ENCODE measurements at regions not wholly inside any gene's neighbourhood (a gene's known extent, or its start where the extent isn't known, plus 50 kb on each side); places are given as distances from the start of the nearest gene placed in this dataset.

DNA sequence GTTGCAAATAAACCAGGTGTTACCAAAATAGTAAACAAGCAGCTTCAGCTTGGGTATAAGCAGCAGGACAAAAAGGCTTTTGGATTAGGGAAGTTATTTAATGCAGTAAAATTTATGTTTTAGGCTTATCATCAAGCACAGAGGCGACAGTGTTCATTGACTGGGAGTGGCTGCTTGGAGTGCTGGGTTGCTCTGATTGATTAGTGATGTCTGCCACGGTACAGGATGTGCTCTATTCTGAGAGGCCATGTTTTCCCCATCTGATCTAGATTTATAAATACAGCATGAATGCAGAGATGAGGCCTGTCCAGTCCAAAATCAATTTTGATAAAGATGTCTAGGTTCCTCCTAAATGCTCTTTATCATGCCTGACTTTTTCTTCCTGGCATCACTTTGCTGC is 83.5 kb downstream of the MAP1LC3B2 start:
- Histone ChIP-seq H3F3A (replicated peaks; ENCODE audit: insufficient read depth) (no peaks in the 10 kb centered on the region), H3K9me2 (no peaks in the 10 kb centered on the region), H3K9ac (no peak overlapping the region), H3K27me3 (ENCODE audit: insufficient read depth) (no peaks in the 10 kb centered on the region), H2AFZ (ENCODE audit: low read depth) (peak overlapping the region; percentile 35; the same call in 1 of the 2 replicates), H3K4me2 (no peak overlapping the region), H3K9me3 (no peaks in the 10 kb centered on the region), H3K79me2 (ENCODE audit: insufficient read depth) (no peaks in the 10 kb centered on the region), H4K20me1 (ENCODE audit: insufficient read depth) (no peaks in the 10 kb centered on the region), H3K27ac (ENCODE audit: low read depth in 2 of 2, low read length in 1 of 2) (no peak overlapping the region), H3K4me1 (ENCODE audit: control insufficient read depth in 1 of 2, insufficient read depth in 2 of 2, low read depth in 1 of 2, low read length in 1 of 2) (no peaks in the 10 kb centered on the region), H3K36me3 (replicated peaks in 1 of 2; ENCODE audit: control insufficient read depth in 1 of 2, insufficient read depth in 2 of 2, low read length in 1 of 2) (no peaks in the 10 kb centered on the region), H3K4me3 (ENCODE audit: low read depth in 2 of 2, low read length in 1 of 2) (no peak overlapping the region)
- CTCF ChIA-PET = no interaction called here
- no peak for DNase-seq
- POLR2A ChIA-PET = no interaction called here
- 49% methylated on average over 2 of the region's 2 CpGs for WGBS (ENCODE audit: low lambda C conversion rate)
- TF ChIP-seq, protein P1, sequence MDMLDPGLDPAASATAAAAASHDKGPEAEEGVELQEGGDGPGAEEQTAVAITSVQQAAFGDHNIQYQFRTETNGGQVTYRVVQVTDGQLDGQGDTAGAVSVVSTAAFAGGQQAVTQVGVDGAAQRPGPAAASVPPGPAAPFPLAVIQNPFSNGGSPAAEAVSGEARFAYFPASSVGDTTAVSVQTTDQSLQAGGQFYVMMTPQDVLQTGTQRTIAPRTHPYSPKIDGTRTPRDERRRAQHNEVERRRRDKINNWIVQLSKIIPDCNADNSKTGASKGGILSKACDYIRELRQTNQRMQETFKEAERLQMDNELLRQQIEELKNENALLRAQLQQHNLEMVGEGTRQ (IDR thresholded peaks at IDR 0.05; ENCODE audit: borderline replicate concordance, low read depth, low read length) = no peak
- no peak for TF ChIP-seq GABPA (IDR thresholded peaks at IDR 0.05; ENCODE audit: low read depth)
- no peak for TF ChIP-seq FOSL2 (IDR thresholded peaks at IDR 0.05; ENCODE audit: borderline replicate concordance, low read depth)
- no peak for TF ChIP-seq TEAD4 (IDR thresholded peaks at IDR 0.05; ENCODE audit: borderline replicate concordance, insufficient read depth)
- TF ChIP-seq, protein P2, sequence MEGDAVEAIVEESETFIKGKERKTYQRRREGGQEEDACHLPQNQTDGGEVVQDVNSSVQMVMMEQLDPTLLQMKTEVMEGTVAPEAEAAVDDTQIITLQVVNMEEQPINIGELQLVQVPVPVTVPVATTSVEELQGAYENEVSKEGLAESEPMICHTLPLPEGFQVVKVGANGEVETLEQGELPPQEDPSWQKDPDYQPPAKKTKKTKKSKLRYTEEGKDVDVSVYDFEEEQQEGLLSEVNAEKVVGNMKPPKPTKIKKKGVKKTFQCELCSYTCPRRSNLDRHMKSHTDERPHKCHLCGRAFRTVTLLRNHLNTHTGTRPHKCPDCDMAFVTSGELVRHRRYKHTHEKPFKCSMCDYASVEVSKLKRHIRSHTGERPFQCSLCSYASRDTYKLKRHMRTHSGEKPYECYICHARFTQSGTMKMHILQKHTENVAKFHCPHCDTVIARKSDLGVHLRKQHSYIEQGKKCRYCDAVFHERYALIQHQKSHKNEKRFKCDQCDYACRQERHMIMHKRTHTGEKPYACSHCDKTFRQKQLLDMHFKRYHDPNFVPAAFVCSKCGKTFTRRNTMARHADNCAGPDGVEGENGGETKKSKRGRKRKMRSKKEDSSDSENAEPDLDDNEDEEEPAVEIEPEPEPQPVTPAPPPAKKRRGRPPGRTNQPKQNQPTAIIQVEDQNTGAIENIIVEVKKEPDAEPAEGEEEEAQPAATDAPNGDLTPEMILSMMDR (IDR thresholded peaks at IDR 0.05) = no peak
- no peak for TF ChIP-seq SMC3 (IDR thresholded peaks at IDR 0.05; ENCODE audit: low read depth, low read length)
- no peak for TF ChIP-seq MXI1 (IDR thresholded peaks at IDR 0.05; ENCODE audit: low read depth, low read length)
- no peak for TF ChIP-seq RAD21 (IDR thresholded peaks at IDR 0.05; ENCODE audit: low read length)
- no peak for TF ChIP-seq NRF1 (IDR thresholded peaks at IDR 0.05; ENCODE audit: low read depth, low read length)
- TF ChIP-seq TCF12 (IDR thresholded peaks at IDR 0.05) = no peak
- no peak for TF ChIP-seq POLR2AphosphoS5 (IDR thresholded peaks at IDR 0.05; ENCODE audit: low read depth, low read length)
- TF ChIP-seq, protein P3, sequence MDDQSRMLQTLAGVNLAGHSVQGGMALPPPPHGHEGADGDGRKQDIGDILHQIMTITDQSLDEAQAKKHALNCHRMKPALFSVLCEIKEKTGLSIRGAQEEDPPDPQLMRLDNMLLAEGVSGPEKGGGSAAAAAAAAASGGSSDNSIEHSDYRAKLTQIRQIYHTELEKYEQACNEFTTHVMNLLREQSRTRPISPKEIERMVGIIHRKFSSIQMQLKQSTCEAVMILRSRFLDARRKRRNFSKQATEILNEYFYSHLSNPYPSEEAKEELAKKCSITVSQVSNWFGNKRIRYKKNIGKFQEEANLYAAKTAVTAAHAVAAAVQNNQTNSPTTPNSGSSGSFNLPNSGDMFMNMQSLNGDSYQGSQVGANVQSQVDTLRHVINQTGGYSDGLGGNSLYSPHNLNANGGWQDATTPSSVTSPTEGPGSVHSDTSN (IDR thresholded peaks at IDR 0.05) = no peak
- TF ChIP-seq JUND (IDR thresholded peaks at IDR 0.05) = no peak
- TF ChIP-seq NFIC (IDR thresholded peaks at IDR 0.05; ENCODE audit: borderline replicate concordance) = no peak
- TF ChIP-seq, protein P4, sequence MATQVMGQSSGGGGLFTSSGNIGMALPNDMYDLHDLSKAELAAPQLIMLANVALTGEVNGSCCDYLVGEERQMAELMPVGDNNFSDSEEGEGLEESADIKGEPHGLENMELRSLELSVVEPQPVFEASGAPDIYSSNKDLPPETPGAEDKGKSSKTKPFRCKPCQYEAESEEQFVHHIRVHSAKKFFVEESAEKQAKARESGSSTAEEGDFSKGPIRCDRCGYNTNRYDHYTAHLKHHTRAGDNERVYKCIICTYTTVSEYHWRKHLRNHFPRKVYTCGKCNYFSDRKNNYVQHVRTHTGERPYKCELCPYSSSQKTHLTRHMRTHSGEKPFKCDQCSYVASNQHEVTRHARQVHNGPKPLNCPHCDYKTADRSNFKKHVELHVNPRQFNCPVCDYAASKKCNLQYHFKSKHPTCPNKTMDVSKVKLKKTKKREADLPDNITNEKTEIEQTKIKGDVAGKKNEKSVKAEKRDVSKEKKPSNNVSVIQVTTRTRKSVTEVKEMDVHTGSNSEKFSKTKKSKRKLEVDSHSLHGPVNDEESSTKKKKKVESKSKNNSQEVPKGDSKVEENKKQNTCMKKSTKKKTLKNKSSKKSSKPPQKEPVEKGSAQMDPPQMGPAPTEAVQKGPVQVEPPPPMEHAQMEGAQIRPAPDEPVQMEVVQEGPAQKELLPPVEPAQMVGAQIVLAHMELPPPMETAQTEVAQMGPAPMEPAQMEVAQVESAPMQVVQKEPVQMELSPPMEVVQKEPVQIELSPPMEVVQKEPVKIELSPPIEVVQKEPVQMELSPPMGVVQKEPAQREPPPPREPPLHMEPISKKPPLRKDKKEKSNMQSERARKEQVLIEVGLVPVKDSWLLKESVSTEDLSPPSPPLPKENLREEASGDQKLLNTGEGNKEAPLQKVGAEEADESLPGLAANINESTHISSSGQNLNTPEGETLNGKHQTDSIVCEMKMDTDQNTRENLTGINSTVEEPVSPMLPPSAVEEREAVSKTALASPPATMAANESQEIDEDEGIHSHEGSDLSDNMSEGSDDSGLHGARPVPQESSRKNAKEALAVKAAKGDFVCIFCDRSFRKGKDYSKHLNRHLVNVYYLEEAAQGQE (IDR thresholded peaks at IDR 0.05; ENCODE audit: low read depth, low read length) = no peak
- no peak for TF ChIP-seq RXRA (IDR thresholded peaks at IDR 0.05; ENCODE audit: borderline replicate concordance, low read depth)
